ENCODE measurements at regions not wholly inside any gene's neighbourhood (a gene's known extent, or its start where the extent isn't known, plus 50 kb on each side); places are given as distances from the start of the nearest gene placed in this dataset.
A peak's percentile ranks its signal among the peaks of the same experiment; 100 is the strongest.
"Not testable (repeated sequence)": the region's sequence is repeated elsewhere in the genome, so short reads cannot be mapped to it uniquely, and the experiment has no call there.

DNA sequence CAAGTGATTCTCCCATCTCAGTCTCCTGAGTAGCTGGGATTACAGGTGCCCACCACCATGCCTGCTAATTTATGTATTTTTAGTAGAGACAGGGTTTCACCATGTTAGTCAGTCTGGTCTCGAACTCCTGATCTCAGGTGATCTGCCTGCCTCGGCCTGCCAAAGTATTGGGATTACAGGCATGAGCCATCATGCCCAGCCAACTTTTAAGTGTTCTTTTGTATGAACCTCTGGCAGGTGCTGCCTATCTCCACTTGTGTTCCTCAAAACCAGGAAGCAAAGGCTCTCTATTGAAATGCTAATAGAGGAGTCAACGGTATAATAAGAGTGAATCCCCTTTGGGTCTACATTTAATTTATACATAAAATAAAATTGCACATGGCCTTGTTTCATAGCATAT lies 1212.0 kb downstream of the VRK1 start:
- not testable (repeated sequence) for DNase-seq (ENCODE audit: low read depth in 2 of 2)

DNA sequence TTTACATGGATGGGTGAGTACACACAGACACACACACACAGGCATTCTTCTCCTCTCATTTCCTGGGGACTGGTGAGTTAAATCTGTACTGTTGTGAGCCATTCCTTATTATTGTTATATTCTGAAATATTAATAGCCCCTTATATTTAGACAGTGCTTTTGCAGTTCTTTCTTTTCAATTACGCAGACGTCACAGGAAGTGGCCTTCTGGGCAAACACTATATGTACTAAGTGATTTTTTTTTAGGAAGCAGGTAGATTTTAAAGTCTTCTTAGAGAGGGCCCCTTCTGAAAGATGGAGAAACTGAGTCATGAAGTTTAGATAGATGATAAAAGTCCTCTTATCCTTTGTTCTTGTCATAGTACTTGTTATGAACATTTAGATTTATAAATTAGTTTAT lies 1213.6 kb downstream of the VRK1 start:
- no peak for DNase-seq (ENCODE audit: low read depth in 2 of 2)

DNA sequence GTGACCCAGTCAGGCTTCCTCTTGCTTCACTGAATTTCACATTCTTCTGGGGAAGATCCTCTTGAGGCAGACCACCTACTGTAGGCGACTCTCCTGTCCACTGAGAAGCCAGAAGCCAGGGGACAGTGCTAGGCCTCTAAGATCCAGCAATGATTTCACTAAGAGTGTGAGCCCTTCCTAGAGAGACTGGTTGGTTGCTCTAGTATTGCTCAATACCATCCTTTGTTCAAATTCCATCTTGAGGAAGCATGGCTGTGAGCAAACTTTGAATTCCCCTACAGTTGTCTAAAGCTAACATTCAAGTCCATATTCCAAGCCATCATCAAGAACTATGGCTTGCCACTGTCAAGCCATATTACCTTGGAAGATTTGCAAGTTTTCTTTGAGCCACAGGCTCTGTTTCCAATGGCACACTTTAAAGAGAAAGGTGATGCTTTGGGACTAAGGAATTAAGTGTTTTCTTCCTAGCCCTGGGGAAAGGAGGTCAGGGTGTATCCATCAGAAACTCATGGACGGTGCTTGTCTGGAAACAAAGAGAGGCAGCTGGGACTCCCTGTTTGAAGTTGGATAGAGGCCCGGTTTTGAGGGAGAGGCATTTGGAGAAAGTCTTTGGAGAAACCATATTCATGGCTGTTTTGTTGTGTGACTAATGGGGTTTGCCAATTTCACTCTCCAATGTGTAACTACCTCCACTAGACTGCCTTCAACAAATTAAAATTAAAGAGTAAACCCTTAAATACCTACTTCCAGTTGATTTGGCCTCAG lies 1217.9 kb downstream of the VRK1 start:
- DNase-seq (ENCODE audit: low read depth in 2 of 2) = no peak

GRCh38 chr14:98015921-98016320 lies 1218.7 kb downstream of the VRK1 start:
- no peak for DNase-seq (ENCODE audit: low read depth in 2 of 2)

DNA sequence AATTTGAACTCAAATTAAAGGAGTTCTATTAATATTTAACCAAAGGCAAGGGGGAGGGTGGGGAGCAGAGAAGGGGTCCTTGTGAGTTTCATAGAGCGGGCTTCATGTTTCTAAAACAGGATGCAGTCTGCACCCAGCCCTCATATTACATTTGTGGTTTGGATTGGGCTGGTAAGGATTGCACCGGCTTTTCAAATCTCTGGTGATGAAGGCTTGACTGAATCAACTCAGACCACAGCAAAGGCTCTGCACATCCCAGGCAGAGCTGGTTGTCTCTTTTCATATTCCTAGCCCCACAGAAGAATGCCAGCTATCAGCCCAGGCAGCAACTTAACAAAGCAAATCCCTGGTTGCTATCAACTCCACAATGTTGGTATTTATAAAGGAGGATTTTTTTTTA lies 1221.4 kb downstream of the VRK1 start:
- DNase-seq (ENCODE audit: low read depth in 2 of 2) = no peak

- no peak for DNase-seq (ENCODE audit: low read depth in 2 of 2)
Observed at GRCh38 chr14:98022541-98023520, 1225.6 kb downstream of the VRK1 start.

DNA sequence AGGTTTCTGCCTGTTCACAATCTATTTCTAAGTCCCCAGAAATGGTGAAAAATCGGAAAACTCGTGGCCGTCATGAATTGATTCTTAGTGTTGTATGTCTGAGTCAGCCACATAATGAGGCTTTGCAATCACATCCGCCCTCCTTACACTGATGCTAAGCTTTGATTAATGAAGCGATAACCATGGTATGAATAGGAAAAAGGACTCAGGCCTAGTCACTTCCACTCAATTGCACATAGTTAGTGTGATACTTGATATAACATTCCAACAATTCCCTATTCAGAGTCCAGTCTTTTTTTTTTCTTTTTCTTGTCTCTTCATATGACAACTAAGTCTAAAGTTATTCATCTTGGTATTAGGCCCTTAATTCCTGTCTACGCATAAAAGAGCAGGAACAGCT lies 1231.0 kb downstream of the VRK1 start:
- peak; percentile 0 to 13 for DNase-seq (ENCODE audit: low read depth in 2 of 2)

DNA sequence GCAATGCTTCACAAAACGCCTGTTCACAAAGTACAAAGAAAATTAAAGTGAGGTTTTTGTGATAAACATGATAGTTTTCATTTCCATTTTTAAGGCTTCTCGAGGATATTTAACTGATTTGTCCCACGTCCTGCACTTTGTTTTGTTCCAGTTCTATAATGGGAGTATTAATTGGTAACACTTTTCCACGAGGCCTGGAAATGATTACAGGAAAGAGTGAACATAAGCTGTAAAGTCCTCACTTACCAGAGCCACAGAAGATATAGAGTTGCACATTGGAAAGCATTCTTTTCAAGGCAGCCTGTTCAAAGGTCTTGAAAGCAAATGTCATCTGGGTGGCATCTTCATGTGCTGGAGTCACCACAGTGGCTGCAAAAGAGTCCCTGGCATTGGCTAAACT lies 1236.6 kb downstream of the BCL11B start:
- DNase-seq (ENCODE audit: low read depth in 2 of 2) = peak in 1 of 2 experiments; percentile 5

DNA sequence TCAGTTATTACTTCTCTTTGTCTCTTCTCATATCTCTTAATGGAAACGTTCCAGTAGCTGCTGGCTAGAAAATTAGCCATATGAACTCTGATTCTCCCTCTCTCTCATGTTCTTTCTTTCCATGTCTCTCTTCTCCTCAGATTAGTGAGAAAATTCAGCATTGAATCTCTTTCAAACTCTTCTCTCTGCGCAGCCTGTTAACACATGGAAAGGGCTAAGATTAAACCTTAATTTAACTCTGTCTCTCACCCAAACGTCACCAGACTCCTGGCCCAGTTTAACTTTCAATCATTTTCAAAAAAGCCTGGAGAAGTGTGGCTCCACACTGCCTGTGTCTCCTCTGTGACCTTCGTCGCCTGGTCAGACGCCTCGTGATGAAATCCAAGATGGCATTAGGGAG lies 1234.2 kb downstream of the BCL11B start:
- DNase-seq (ENCODE audit: low read depth in 2 of 2) = no peak

DNA sequence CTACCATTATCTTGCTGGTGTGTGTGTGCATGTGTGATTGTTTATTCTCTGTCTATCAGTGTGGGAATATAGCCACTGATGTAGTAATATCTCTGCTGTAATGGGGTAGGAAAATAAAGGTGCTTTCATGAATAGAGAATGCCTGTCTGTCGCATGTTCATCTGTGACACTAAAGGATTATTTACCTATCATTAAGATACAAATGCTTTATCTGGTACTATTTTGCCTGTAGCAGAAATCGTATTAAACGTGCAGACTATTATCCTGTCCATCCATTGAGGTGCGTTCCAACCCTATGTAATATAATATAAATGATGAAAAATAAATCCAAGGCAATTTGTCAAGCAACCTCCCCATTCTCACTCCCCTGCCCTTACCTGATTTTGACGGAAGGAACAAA lies 1215.1 kb downstream of the BCL11B start:
- no peak for DNase-seq (ENCODE audit: low read depth in 2 of 2)

- DNase-seq (ENCODE audit: low read depth in 2 of 2) = no peak
Observed at GRCh38 chr14:98059106-98059505, 1212.9 kb downstream of the BCL11B start.

DNA sequence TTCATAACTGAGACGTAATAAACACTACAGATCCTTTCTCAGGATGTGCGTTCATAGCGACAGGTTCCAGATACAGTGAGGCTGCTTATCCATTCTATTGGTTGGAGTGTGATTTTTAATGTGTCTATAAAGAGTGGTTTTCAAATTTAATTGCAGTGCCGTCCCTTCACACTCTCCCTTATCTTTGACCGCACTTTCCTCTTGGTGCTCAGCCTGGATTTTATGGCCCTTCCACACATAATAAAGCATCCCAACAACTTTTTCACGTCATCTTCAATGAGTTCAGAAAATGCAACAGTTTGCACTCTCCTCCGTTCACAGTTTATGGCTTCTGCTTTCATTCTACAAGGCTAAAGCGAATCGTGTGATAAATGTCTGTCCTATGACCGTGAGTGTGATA lies 1209.9 kb downstream of the BCL11B start:
- no peak for DNase-seq (ENCODE audit: low read depth in 2 of 2)

DNA sequence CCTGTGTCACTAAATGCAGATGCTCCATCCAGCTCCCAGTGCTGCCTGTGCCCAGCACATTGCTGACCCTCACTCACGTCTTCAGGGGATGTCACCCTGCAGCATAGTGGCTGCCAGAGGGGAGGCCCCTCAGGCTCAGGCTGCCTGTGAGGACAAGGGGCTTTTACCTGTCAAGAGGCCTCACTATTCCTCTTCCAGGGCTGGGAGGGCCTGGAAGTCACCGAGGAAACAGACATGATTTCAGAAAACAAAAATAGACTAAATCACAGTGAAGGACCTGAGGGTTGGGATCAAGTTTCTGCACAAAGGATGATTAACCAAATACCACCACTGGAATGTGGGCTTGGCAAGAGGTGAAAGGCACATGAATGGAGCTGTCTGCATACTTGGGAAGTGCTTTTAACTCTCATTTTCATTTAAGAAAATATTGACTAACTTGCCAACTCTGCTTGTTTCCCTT lies 1202.3 kb downstream of the BCL11B start:
- peak; percentile 52 to 55 for DNase-seq (ENCODE audit: low read depth in 2 of 2)

GRCh38 chr14:98070536-98070935 lies 1201.5 kb downstream of the BCL11B start:
- DNase-seq (ENCODE audit: low read depth in 2 of 2) = no peak

DNA sequence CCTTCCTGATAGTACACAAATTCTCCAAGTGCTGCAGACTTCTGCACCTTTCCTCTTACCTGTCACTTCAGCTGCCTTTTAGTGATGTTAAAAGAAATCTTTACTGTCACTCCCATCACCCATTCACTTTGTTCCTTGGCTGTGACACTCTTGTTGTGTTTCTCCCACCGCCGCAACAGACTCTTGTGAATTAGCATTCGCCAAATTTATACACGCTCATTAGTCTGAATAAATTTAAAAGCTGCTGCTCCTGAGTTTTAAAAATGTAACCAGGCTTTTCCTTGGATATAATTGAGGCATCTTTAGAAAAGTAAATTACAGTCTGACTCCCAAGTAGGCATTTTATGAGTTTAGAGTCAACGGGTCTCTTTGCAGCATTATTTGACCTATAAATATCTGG lies 1197.9 kb downstream of the BCL11B start:
- DNase-seq (ENCODE audit: low read depth in 2 of 2) = no peak

DNA sequence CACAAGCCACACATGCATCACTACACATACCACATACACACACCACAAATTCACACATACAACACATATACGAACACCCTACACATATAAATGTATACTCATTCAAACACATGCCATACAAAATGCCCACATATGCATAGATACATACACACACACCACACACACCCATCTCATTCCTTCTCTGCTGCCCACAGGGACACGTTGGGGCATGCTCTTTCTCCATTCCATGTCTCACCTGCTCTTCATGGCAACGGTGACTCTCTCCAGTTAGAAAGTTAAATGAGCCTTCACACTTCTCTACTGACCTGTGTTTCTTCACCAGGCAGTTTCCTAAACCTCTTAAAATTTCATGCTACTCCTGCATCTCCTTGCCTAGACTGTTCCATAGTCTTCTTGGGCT lies 1194.8 kb downstream of the BCL11B start:
- no peak for DNase-seq (ENCODE audit: low read depth in 2 of 2)

GRCh38 chr14:98082833-98083232 lies 1189.2 kb downstream of the BCL11B start:
- DNase-seq (ENCODE audit: low read depth in 2 of 2) = no peak

DNA sequence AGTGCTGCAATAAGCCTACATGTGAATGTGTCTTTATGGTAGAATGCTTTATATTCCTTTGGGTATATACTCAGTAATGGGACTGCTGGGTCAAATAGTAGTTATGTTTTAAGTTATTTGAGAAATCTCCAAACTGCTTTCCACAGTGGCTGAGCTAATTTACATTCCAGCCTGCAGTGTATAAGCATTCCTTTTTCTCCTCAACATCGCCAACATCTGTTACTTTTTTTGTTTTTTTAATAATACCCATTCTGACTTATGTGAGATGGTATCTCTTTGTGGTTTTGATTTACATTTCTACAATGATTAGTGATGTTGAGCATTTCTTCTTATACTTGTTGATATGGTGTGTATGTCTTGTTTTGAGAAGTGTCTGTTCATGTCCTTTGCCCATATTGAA lies 1186.2 kb downstream of the BCL11B start:
- peak; percentile 29 to 38 for DNase-seq (ENCODE audit: low read depth in 2 of 2)

- DNase-seq (ENCODE audit: low read depth in 2 of 2) = no peak
Observed at GRCh38 chr14:98093111-98093510, 1178.9 kb downstream of the BCL11B start.

GRCh38 chr14:98099527-98099926 lies 1172.5 kb downstream of the BCL11B start:
- no peak for DNase-seq (ENCODE audit: low read depth in 2 of 2)

DNA sequence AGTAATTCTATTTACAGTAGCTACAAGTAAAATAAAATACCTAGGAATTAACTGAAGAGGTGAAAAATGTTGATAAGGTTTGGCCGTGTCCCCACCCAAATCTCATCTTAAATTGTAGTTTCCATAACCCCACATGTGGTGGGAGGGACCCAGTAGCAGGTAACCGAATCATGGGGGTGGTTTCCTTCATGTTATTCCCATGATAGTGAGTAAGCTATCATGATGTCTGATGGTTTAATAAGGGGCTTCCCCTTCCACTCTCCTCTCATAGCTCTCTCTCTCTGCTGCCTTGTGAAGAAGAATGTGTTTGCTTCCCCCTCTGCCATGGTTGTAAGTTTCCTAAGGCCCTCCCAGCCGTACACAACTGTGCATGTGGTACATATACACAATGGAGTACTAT lies 1170.7 kb downstream of the BCL11B start:
- no peak for DNase-seq (ENCODE audit: low read depth in 2 of 2)

- no peak for DNase-seq (ENCODE audit: low read depth in 2 of 2)
Observed at GRCh38 chr14:98103705-98104104, 1168.3 kb downstream of the BCL11B start.

GRCh38 chr14:98109326-98109725 lies 1162.7 kb downstream of the BCL11B start:
- no peak for DNase-seq (ENCODE audit: low read depth in 2 of 2)

All from fibroblast of skin of left quadriceps (primary cell).